Upper lobe of left lung (tissue), 6 donors: ENCODE measurements at regions not wholly inside any gene's neighbourhood (a gene's known extent, or its start where the extent isn't known, plus 50 kb on each side); places are given as distances from the start of the nearest gene placed in this dataset.

Experiments
- ATAC-seq, 2 donors: fragments of 200-7000 bp; cut with Tn5 transposase; one replicate each; pipeline ENCODE4 v1.9.1; 2022; ENCODE audit warnings: mild to moderate bottlenecking in 2 of 2, moderate library complexity in 2 of 2; ENCODE audit not compliant: low FRiP score in 2 of 2
- DNase-seq, 2 donors: peaks; one replicate each; pipeline ENCODE4 v3.0.0-alpha.2; 2019 to 2020
- H3K27ac ChIP-seq, 4 donors: fragments of 200-600 bp; sonication (generic); one replicate each; pipeline ENCODE4 v1.5.1; 2016 to 2019
- H3K27me3 ChIP-seq, 4 donors: fragments of 200-600 bp; sonication (generic); one replicate each; pipeline ENCODE4 v1.5.1; 2017 to 2019
- H3K36me3 ChIP-seq, 4 donors: fragments of 200-600 bp; sonication (generic); one replicate each; pipeline ENCODE4 v1.5.1; 2016 to 2019
- H3K4me1 ChIP-seq, 4 donors: fragments of 200-600 bp; sonication (generic); one replicate each; pipeline ENCODE4 v1.5.1; 2018 to 2019
- H3K4me3 ChIP-seq, 4 donors: fragments of 200-600 bp; sonication (generic); one replicate each; pipeline ENCODE4 v1.5.1; 2017 to 2019; ENCODE audit warnings: mild to moderate bottlenecking in 2 of 4, moderate library complexity in 1 of 4
- H3K9me3 ChIP-seq, 4 donors: fragments of 200-600 bp; sonication (generic); one replicate each; pipeline ENCODE4 v1.5.1; 2018 to 2019
- CTCF ChIP-seq, 6 experiments: fragments of 450-650 bp in 4 of 6; fragments of 200-600 bp in 2 of 6; sonication (generic) in 2 of 6; IDR thresholded peaks; one replicate each; pipeline ENCODE4 v1.5.1; 2016 to 2019; ENCODE audit warnings: antibody characterized with exemption in 6 of 6
- EP300 ChIP-seq, 4 donors: sonication (generic); formaldehyde crosslinking; IDR thresholded peaks; one replicate each; pipeline ENCODE4 v1.5.1; 2017; ENCODE audit warnings: antibody characterized with exemption in 4 of 4, control low read depth in 2 of 4
- POLR2A ChIP-seq, 4 donors: fragments of 450-650 bp; IDR thresholded peaks; one replicate each; pipeline ENCODE4 v1.5.1; 2016 to 2017; ENCODE audit warnings: antibody characterized with exemption in 4 of 4, mild to moderate bottlenecking in 2 of 4
- POLR2AphosphoS5 ChIP-seq, 2 donors: sonication (generic); formaldehyde crosslinking; IDR thresholded peaks; one replicate each; pipeline ENCODE4 v1.5.1; 2017; ENCODE audit warnings: antibody characterized with exemption in 2 of 2
- WGBS, 2 donors: methylation state at CpG; one replicate each; pipeline ENCODE4 v1.1.5; 2017 to 2018; 5-methylcytosine and 5-hydroxymethylcytosine counted together
- donor health status: DM: no; HTN: no; CAD: no; lungs with moderate emphysema.
- donor health status: DM: no; HTN: yes; CAD: no; lungs with severe emphysema.

DNA sequence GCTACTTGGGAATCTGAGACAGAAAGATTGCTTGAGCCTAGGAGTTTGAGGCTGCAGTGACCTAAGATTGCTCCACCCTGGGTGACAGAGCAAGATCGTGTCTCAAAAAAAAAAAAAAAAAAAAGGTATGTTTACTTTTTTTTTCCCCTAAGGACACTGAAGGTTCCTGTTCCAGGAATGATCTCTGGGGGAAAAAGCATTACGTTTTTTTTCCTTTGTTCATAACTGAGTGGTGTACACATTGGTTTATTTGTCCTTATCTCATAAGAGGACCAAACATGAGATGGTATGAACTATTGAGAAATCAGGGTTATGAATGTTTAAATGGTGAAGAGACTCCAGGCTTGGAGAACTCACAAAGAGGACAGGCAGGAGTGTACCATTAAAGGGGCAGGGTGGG lies 120.4 kb upstream of the IL1RAPL2 start:
- 38 to 63% methylated on average over 2 of the region's 2 CpGs for WGBS, 2 donors
- no peak overlapping the region for H3K4me3 ChIP-seq
- H3K4me1 ChIP-seq = no peaks in the 10 kb centered on the region
- H3K27ac ChIP-seq = no peak overlapping the region
- H3K9me3 ChIP-seq = no peaks in the 10 kb centered on the region
- no peaks in the 10 kb centered on the region for H3K36me3 ChIP-seq
- DNase-seq = no peak
- H3K27me3 ChIP-seq = no peaks in the 10 kb centered on the region
- no peak for ATAC-seq
- TF ChIP-seq POLR2A (IDR thresholded peaks at IDR 0.05) = no peak
- no peak for TF ChIP-seq EP300 (IDR thresholded peaks at IDR 0.05)
- no peak for TF ChIP-seq CTCF (IDR thresholded peaks at IDR 0.05)
- no peak for TF ChIP-seq POLR2AphosphoS5 (IDR thresholded peaks at IDR 0.05)

GRCh38 chrX:104435249-104435648 lies 130.8 kb upstream of the IL1RAPL2 start:
- WGBS, 2 donors = 59 to 70% methylated on average over 1 to 7 of the region's 7 CpGs
- no peak for DNase-seq
- Histone ChIP-seq H3K4me3 (no peak overlapping the region), H3K27me3 (no peaks in the 10 kb centered on the region), H3K27ac (no peak overlapping the region), H3K4me1 (no peaks in the 10 kb centered on the region), H3K9me3 (no peaks in the 10 kb centered on the region), H3K36me3 (no peaks in the 10 kb centered on the region)
- ATAC-seq = no peak
- TF ChIP-seq POLR2A (IDR thresholded peaks at IDR 0.05) (no peak), EP300 (IDR thresholded peaks at IDR 0.05) (no peak), POLR2AphosphoS5 (IDR thresholded peaks at IDR 0.05) (no peak), CTCF (IDR thresholded peaks at IDR 0.05) (no peak)

GRCh38 chrX:104432321-104432720 lies 133.7 kb upstream of the IL1RAPL2 start:
- H3K4me1 ChIP-seq = no peaks in the 10 kb centered on the region
- ATAC-seq (no peak), DNase-seq (no peak)
- no peak overlapping the region for H3K4me3 ChIP-seq
- TF ChIP-seq POLR2AphosphoS5 (IDR thresholded peaks at IDR 0.05) (no peak), CTCF (IDR thresholded peaks at IDR 0.05) (no peak), EP300 (IDR thresholded peaks at IDR 0.05) (no peak), POLR2A (IDR thresholded peaks at IDR 0.05) (no peak)
- H3K9me3 ChIP-seq = no peaks in the 10 kb centered on the region
- H3K27me3 ChIP-seq = no peaks in the 10 kb centered on the region
- H3K27ac ChIP-seq = no peak overlapping the region
- 42 to 59% methylated on average over 2 to 3 of the region's 3 CpGs for WGBS, 2 donors
- no peaks in the 10 kb centered on the region for H3K36me3 ChIP-seq

- DNase-seq = no peak
- no peaks in the 10 kb centered on the region for H3K27me3 ChIP-seq
These were observed 135.3 kb upstream of the IL1RAPL2 start for GRCh38 chrX:104430742-104431119.

More at GRCh38 chrX:104430742-104431119, 135.3 kb upstream of the IL1RAPL2 start:
- Histone ChIP-seq H3K27ac (no peak overlapping the region), H3K36me3 (no peaks in the 10 kb centered on the region), H3K4me3 (no peak overlapping the region), H3K9me3 (no peaks in the 10 kb centered on the region), H3K4me1 (no peaks in the 10 kb centered on the region)
- 63 to 67% methylated on average over 1 of the region's 1 CpG for WGBS, 2 donors
- TF ChIP-seq POLR2A (IDR thresholded peaks at IDR 0.05) (no peak), EP300 (IDR thresholded peaks at IDR 0.05) (no peak), CTCF (IDR thresholded peaks at IDR 0.05) (no peak), POLR2AphosphoS5 (IDR thresholded peaks at IDR 0.05) (no peak)
- no peak for ATAC-seq
